Globus pallidus (tissue), 1 donor: ENCODE measurements at regions not wholly inside any gene's neighbourhood (a gene's known extent, or its start where the extent isn't known, plus 50 kb on each side); places are given as distances from the start of the nearest gene placed in this dataset.

Experiments used
- DNase-seq: peaks from one replicate; pipeline ENCODE4 v3.0.0-alpha.2; 2015; ENCODE audit warnings: low spot score

GRCh38 chr2:217090024-217090473, 230.2 kb upstream of the TNP1 start:
- no peak for DNase-seq

DNA sequence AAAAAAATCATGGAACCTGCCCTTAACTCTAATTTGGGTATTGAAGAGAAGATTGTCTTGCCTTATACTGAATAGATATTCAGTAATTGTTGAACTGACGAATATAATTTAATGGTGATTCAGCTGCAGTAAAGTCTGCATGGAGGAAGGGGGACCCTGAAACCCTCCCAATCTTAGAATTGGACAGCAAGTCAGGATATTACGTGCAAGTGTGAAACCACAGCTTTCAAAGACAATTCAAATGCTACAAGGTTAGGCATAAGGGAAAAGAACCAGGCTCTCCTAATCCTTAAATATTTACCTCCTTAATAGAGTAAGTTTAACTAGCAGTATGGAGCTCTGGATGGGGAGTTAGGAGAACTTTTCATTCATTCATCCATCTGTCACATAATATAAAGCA, 226.9 kb upstream of the TNP1 start:
- DNase-seq, result no peak

- DNase-seq, result no peak
Measured at GRCh38 chr2:217086038-217086522, 226.2 kb upstream of the TNP1 start.

DNA sequence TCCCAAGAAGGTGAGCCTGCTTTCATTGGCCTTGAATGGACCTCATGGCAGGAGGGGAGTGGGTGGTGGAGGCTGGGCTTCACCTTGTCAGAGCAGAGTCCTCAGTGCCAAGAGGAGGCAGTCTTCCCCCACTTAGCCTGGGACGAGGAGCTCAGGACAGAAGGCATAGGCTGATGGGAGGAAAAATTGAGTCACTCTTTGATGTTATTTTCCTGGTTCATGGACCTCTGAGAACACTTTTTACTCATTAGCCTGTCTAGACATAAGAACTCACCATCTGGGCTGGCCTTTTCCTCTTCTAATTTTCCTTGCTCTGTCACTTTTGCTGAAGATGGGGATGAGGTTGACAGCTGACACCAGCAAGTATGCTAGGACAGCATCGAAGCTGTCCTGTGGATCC, 225.7 kb upstream of the TNP1 start:
- no peak for DNase-seq

DNA sequence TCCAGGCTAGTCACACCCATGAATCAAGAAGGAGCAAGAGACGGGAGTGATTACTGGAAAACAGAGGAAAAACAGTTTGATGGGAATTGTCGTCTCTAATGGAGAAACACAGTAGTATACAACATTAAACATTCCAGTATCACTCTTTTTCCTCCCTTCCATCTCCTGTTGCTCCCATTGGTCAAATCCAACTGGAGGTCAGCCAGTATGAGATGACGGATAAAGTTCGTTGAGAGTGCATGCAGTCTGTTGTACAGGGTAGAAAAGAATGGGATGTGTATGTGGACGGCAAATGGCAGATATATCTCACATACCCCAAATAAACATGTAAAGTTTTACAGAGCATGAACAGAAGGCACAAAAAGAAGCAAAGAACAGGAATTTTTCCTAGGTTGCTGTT, 221.9 kb upstream of the TNP1 start:
- DNase-seq, result no peak

- no peak for DNase-seq
Measured at GRCh38 chr2:217079165-217079564, 219.3 kb upstream of the TNP1 start.

DNA sequence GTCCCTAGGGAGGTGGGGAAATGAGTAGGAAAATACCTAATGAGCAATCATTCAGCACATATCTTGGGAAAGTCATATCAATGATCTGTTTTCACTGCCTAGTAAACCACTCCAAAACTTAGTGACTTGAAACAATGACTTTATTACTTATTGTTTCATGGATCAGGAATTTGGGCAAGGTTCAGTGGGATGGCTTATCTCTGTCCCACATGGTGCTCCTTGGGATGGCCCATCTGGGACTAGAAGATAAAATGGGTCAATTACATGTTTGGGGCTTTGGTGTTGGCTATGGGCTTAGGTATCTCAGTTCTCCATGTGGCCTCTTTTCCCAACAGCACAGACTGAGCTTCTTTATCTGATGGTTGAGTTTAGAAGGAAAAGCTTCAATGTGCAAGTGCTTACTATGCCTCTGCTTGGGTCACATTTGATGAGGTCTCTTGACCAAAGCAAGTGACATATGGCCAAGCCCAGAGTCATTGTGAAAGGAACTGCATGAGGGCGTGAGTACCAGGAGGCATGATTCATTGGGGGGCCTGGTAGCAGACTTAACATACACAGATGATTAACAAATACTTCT, 218.1 kb upstream of the TNP1 start:
- no peak for DNase-seq

GRCh38 chr2:217076657-217077232, 216.9 kb upstream of the TNP1 start:
- DNase-seq, result no peak

GRCh38 chr2:217076058-217076435, 216.2 kb upstream of the TNP1 start:
- DNase-seq, result no peak

DNA sequence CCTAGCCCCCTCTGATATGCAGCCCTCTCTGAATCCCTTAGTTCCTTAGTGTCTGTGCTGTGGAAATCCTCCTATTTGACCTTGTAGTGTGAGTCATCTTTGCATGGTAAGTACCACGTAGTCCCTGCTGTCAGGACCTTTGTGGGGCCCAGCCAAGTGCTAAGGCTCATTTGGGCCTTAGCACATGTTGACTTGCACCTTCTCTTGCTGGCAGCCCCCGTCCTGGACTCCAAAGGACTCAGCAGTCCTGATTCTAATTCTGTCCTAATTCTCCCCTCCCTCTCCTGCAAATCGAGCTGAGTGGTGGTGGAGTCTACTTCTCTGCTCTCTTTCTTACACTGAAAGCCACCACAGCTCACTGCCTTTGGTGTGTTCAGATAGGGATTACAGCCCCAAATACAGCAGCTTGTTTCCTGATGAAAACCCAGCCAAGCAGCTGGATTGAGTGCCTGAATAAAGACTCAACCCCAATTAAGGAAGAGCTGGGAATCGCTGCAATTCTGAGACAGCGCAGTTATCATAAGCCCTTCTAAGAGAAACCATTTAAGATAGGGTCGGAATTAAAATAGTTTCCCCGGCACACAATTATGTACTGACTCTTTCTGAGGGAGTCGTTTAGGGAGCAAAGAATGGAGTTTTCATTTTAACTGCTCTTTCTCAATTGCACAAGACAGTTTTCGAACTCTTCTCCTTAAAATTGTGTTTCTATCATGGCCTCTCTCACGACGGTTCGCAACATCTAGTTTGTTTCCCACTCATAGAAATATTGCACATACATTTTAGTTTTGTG, 215.6 kb upstream of the TNP1 start:
- no peak for DNase-seq

GRCh38 chr2:217074576-217075255, 214.9 kb upstream of the TNP1 start:
- no peak for DNase-seq

DNA sequence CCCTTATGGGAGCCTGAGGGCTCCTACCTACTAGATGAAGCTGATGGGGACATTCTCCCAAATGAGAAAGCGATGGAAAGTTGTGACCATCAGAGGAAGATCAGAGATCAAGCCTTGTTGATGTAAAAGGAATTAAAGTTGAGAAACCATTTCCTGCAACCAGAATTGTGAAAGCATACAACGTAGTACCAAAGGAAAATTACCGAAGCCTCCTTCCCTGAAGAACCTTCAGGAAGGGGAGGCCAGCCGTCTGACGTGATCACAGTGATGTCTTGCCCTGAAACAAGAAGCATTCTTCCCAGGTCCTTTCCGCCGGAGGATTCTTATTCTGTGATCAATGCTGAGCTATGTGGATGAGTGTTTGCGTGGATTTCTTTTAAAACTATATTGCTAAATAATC, 211.6 kb upstream of the TNP1 start:
- no peak for DNase-seq

GRCh38 chr2:217070611-217071010, 210.7 kb upstream of the TNP1 start:
- DNase-seq, result no peak

GRCh38 chr2:217070043-217070430, 210.2 kb upstream of the TNP1 start:
- no peak for DNase-seq

GRCh38 chr2:217069263-217070042, 209.6 kb upstream of the TNP1 start:
- no peak for DNase-seq

DNA sequence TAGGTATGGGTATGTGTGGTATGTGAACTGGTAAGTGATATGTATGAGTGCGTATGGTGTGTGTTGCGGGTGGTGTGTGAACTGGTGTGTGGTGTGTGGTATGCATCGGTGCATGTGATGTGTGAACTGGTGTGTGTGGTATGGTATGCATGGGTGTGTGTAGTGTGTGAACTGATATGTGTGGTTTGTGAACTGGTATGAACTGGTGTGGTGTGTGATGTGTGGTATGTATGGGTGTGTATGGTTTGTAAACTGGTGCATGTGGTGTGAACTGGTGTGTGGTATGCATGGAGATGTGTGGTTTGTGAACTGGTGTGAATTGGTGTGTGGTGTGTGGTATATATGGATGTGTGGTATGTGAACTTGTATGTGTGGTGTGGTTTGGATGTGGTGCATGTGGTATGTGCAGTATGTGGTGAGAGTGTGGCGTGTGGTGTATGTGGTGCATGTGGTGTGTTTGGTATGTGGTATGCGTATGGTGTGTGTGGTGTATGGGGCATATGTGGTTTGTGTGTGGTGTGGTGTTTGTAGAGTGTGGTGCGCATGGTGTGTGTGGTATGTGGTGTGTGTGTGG, 208.9 kb upstream of the TNP1 start:
- no peak for DNase-seq

DNA sequence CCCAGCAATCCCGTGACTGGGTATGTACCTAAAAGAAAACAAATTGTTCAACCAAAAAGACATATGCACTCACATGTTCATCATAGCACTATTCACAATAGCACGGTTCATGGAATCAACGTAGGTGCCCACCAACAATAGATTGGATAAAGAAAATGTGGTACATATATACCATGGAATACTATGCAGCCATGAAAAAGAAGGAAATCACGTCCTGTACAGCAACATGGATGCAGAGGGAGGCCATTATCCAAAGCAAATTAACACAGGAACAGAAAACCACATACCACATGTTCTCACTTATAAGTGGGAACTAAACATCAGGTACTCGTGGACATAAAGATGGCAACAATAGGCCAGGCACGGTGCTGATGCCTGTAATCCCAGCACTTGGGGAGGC, 207.9 kb upstream of the TNP1 start:
- DNase-seq, result no peak

DNA sequence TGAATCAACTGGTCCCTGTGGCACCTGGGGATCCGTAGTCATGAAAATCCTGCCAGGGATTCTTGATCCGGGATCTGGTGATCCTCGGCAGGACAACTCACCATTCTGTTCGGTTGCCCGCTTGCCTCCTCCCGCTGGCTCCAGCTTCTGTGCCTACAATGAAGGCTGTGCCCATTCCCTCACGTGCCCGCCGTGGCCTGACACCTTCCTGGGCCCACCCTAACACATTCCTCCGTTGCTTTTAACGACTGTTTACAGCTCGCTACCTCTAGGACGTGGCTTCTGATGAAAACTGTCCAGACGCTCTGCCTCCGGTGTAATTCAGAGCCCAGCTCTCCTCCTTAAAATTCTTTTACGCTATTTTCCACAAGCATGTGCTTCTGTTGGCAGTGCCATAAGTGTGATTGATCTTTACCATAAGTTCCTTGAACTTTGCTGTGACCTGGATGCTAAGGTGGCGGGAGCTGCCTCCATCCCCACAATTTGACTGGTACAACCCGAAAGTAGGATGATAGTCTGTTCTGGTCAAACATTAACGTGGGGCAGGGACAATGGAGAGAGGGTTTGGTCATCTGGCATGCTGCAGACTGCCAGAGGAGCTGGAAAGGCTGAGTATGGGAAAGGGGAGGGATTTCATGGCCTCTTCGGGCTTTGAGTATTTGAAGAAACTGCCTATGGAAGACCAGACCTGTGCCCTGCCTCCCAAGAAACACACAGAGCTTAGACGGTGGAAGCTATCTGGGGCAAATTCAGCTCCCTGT, 206.8 kb upstream of the TNP1 start:
- DNase-seq, result no peak

GRCh38 chr2:217065695-217066405, 206.0 kb upstream of the TNP1 start:
- no peak for DNase-seq

- no peak for DNase-seq
Measured at GRCh38 chr2:217065012-217065290, 205.1 kb upstream of the TNP1 start.
